Epithelial cell of esophagus (primary cell): ENCODE measurements at regions not wholly inside any gene's neighbourhood (a gene's known extent, or its start where the extent isn't known, plus 50 kb on each side); places are given as distances from the start of the nearest gene placed in this dataset.
A peak's percentile ranks its signal among the peaks of the same experiment; 100 is the strongest.
"Not testable (repeated sequence)": the region's sequence is repeated elsewhere in the genome, so short reads cannot be mapped to it uniquely, and the experiment has no call there.

ENCODE experiments used
- DNase-seq: peaks from one replicate; pipeline ENCODE4 v3.0.0; 2010; ENCODE audit warnings: low read depth
- H3K4me3 ChIP-seq: 2 replicates; pipeline ENCODE4 v1.5.1; 2011; ENCODE audit warnings: mild to moderate bottlenecking, low read length, control low read depth
- CTCF ChIP-seq: IDR thresholded peaks from 2 replicates; pipeline ENCODE4 v1.5.1; 2011; ENCODE audit warnings: low read depth, mild to moderate bottlenecking, low read length, control low read depth, inconsistent platforms; ENCODE audit not compliant: insufficient read depth; ENCODE audit errors: missing control alignments

DNA sequence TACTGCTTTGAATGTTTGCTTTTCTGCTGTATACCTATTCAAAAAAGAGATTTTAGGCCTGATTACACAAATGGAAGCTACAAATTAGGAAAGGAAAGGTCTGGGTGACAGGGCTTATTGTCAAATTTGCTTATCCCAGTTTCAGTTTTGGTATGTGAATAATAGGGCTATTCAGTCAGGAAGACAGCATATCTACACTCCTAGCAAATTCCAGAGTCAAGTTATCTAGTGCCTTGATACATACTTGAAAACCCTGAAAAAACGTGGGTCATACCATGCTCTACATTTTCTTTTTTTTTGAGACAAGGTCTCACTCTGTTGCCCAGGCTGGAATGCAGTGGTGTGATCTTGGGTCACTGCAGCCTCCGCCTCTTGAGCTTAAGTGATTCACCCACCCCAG, 59.2 kb upstream of the CCDC180 start:
- not testable (repeated sequence) for DNase-seq, H3K4me3 ChIP-seq

DNA sequence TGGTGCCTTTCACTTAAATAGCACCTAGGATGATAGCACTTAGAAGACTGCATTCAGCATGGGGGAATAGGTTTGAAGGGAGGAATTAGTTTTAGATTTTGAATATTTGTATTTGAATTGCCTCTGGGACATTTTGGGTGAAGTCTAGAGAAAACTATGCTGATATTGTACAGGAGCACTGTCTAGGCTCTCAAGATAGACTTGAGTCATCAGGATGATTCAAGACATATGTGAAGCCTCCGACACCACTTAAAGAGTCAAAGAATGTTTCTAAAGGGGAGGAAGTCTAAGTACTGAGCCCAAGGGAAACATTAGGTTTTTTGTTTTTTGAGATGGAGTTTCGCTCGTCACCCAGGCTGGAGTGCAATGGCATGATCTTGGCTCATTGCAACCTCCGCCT, 63.9 kb upstream of the CCDC180 start:
- H3K4me3 ChIP-seq: no peak overlapping the region
- DNase-seq: no peak
- TF ChIP-seq CTCF: no peak

DNA sequence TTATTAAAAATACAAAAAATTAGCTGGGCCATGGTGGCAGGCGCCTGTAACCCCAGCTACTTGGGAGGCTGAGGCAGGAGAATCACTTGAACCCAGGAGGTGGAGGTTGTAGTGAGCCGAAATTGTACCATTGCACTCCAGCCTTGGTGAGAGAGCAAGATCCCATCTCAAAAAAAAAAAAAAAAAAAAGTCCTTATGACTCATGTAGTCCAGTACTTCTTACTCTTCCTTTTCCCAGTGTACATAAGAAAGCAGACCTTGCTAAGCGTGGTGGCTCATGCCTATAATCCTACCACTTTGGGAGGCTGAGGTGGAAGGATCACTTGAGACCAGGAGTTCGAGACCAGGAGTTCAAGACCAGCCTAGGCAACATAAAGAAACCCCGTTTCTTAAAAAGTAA, 66.0 kb upstream of the CCDC180 start:
- peak; percentile 10 for DNase-seq
- not testable (repeated sequence) for H3K4me3 ChIP-seq

DNA sequence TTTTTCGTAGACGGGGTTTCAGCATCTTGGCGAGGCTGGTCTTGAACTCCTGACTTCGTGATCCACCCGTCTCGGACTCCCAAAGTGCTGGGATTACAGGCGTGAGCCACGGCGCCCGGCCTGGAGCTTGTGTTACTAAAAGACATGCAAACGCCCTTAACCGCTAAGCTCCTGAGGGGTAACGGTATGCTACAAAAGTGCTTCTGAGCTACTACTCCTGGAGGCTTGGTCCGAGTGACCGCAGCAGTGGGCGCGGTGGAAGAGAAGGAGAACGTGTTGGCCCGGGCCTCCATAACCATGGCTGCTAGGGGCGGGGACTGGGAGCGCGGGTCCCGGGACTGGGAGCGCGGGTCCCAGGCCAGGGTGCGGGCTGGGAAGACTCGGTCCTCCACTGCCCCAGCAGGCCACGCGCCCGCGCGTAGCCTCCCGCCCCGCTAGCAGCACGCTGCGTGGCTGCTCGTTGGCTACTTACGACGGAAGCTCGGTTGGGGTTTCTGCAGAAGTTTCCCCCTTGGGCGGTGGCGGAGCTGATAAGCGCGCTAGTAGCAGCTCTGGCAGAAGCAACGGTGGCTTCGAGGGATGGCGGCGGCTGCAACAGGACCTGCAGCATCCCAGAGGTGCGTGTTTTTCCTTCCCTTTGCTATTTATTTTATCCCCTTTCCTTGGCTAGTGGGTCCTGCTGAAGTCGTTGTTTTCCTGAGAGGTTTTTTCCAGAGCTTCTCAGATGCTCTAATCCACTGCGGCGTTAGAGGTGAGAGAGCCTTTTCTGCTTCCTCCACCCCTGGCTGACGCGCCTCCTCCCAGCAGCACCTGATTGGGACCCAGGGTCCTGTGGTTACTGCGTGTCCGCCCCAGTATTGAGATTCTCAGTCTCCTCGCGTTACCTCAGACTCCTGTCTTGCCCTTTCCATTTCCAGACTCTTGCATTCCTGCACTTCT, 69.2 kb upstream of the CCDC180 start:
- TF ChIP-seq CTCF: no peak
- peak; percentile 66 for DNase-seq
- H3K4me3 ChIP-seq: peak overlapping the region; percentile 58

GRCh38 chr9:97237311-97237786, 70.1 kb upstream of the CCDC180 start:
- H3K4me3 ChIP-seq: peak overlapping the region; percentile 58
- TF ChIP-seq CTCF: no peak
- no peak for DNase-seq

DNA sequence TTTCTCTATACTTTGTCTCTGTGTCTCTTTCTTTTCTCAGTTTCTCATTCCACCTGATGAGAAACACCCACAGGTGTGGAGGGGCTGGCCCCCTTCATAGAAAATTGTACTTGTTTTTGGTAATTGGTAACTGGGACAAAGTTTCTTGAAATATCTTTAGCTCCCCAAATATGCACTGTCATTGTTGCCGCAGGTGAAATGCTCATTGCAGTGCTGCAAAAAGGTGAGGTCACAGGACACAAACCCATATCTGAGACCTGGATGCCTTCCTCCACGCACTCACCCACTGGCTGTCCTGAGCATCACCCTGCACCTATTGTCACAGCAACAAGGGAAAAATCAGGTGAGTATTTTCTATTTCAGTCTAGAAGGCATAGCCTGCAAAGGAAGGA, 74.5 kb upstream of the CCDC180 start:
- H3K4me3 ChIP-seq, DNase-seq: not testable (repeated sequence)

DNA sequence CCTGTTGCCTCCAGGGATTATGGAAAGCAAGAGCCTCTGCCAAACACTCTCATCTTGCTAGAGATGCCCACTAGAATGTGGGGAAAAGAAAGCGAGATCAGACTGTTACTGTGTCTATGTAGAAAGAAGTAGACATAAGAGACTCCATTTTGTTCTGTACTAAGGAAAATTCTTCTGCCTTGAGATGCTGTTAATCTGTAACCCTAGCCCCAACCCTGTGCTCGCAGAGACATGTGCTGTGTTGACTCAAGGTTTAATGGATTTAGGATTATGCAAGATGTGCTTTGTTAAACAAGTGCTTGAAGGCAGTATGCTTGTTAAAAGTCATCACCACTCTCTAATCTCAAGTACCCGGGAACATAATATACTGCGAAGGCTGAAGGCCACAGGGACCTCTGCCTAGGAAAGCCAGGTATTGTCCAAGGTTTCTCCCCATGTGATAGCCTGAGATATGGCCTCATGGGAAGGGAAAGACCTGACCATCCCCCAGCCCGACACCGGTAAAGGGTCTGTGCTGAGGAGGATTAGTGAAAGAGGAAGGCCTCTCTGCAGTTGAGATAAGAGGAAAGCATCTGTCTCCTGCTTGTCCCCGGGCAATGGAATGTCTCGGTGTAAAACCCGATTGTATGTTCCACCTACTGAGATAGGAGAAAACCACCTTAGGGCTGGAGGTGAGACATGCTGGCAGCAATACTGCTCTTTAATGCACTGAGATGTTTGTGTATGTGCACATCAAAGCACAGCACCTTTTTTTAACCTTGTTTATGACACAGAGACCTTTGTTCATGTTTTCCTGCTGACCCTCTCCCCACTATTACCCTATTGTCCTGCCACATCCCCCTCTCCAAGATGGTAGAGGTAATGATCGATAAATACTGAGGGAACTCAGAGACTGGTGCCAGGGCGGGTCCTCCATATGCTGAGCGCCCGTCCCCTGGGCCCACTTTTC, 75.1 kb upstream of the CCDC180 start:
- peak; percentile 30 for DNase-seq
- H3K4me3 ChIP-seq: not testable (repeated sequence)

DNA sequence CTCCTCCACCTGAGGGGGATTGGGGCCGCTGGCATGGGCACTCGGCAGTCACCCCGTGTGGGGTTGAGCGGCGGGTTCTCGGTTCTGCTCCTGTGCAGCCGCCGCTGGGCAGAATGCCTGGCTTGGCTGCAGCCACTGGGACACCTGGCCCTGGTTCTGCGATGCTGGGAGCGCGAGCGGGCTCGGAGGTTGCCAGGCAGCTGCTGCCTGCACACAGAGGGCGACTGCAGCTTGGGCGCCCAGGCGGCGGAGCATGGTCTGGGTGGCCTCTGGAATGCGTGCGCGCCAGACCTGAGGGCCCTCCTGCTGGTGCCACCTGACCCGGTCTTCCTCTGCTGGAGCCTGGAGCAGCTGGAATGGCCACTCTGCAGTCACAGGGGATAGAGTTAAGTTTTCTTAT, 85.1 kb upstream of the CCDC180 start:
- not testable (repeated sequence) for DNase-seq

DNA sequence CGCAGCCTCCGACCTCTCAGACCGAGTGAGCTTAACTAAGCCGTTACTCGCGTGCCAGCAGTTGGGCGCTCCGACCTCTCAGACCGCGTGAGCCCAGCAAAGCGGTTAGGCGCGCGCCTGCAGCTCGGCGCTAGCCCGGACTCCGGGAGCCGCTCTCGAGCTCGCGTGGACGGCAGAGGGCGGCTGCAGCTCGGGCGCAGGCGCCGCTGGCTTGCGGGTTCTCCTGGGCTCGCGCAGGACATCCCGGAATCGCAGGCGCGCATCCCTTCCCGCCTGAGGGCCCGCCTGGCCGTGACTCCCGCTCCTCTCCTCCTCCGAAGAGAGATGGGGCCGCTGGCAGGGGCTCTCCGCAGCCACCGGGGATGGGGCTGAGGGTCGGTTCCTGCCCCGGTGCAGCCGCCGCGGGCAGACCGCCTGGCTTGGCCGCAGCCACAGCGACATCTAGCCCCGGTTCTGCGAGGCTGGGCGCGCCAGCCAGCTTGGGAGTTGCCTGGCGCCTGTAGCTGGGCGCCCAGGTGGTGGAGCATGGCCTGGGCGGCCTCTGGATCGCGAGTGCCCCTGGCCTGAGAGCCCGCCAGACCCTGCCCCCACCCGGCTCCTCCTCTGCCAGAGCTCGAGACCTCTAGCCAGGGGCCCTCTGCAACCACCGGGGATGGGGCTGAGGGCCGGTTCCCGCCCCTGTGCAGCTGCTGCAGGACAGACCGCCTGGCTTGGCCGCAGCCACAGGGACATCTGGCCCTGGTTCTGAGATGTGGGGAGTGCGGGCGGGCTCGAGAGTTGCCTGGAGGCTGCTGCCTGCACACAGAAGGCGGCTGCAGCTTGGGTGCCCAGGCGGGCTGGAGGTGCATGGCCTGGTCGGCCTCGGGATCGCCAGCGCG, 85.7 kb upstream of the CCDC180 start:
- peak; percentile 76 for DNase-seq
- not testable (repeated sequence) for H3K4me3 ChIP-seq

More for the DNA sequence above, 85.1 kb upstream of the CCDC180 start:
- not testable (repeated sequence) for H3K4me3 ChIP-seq
